ENCODE measurements at regions not wholly inside any gene's neighbourhood (a gene's known extent, or its start where the extent isn't known, plus 50 kb on each side); places are given as distances from the start of the nearest gene placed in this dataset.
"Not testable (repeated sequence)": the region's sequence is repeated elsewhere in the genome, so short reads cannot be mapped to it uniquely, and the experiment has no call there.

GRCh38 chr14:83153081-83153480 lies 1619.4 kb upstream of the SEL1L start:
- H3K27ac Mint-ChIP-seq = no peak overlapping the region

GRCh38 chr14:83162361-83162929 lies 1628.8 kb upstream of the SEL1L start:
- H3K4me1 Mint-ChIP-seq (ENCODE audit: low read depth) = no peaks in the 10 kb centered on the region
- H3K4me3 Mint-ChIP-seq = no peak overlapping the region
- peaks cover 9% of the 10 kb centered on the region for H3K9me3 Mint-ChIP-seq
- no peaks in the 10 kb centered on the region for H3K36me3 Mint-ChIP-seq (ENCODE audit: low read depth)
- H3K27me3 Mint-ChIP-seq = no peaks in the 10 kb centered on the region
- H3K27ac Mint-ChIP-seq = no peak overlapping the region

More at GRCh38 chr14:83153081-83153480, 1619.4 kb upstream of the SEL1L start:
- H3K4me1 Mint-ChIP-seq (ENCODE audit: low read depth) = no peaks in the 10 kb centered on the region
- no peaks in the 10 kb centered on the region for H3K36me3 Mint-ChIP-seq (ENCODE audit: low read depth)
- no peaks in the 10 kb centered on the region for H3K27me3 Mint-ChIP-seq
- peaks cover 12% of the 10 kb centered on the region for H3K9me3 Mint-ChIP-seq
- H3K4me3 Mint-ChIP-seq = no peak overlapping the region

GRCh38 chr14:83163016-83163415 lies 1629.4 kb upstream of the SEL1L start:
- Mint-ChIP-seq H3K36me3 (ENCODE audit: low read depth) (no peaks in the 10 kb centered on the region), H3K4me1 (ENCODE audit: low read depth) (no peaks in the 10 kb centered on the region), H3K4me3 (no peak overlapping the region), H3K27ac (no peak overlapping the region), H3K9me3 (peaks cover 12% of the 10 kb centered on the region), H3K27me3 (no peaks in the 10 kb centered on the region)

- no peak overlapping the region for H3K27ac Mint-ChIP-seq
- no peaks in the 10 kb centered on the region for H3K36me3 Mint-ChIP-seq (ENCODE audit: low read depth)
- no peaks in the 10 kb centered on the region for H3K27me3 Mint-ChIP-seq
- H3K4me3 Mint-ChIP-seq = no peak overlapping the region
- no peaks in the 10 kb centered on the region for H3K4me1 Mint-ChIP-seq (ENCODE audit: low read depth)
- peaks cover 13% of the 10 kb centered on the region for H3K9me3 Mint-ChIP-seq
Measured at GRCh38 chr14:83164016-83164415, 1630.4 kb upstream of the SEL1L start.

GRCh38 chr14:83164591-83164990 lies 1630.9 kb upstream of the SEL1L start:
- H3K4me3 Mint-ChIP-seq = no peak overlapping the region
- H3K36me3 Mint-ChIP-seq (ENCODE audit: low read depth) = no peaks in the 10 kb centered on the region
- H3K27ac Mint-ChIP-seq = no peak overlapping the region
- peaks cover 13% of the 10 kb centered on the region for H3K9me3 Mint-ChIP-seq
- H3K4me1 Mint-ChIP-seq (ENCODE audit: low read depth) = no peaks in the 10 kb centered on the region
- no peaks in the 10 kb centered on the region for H3K27me3 Mint-ChIP-seq

- peaks cover 16% of the 10 kb centered on the region for H3K9me3 Mint-ChIP-seq
- H3K36me3 Mint-ChIP-seq (ENCODE audit: low read depth) = no peaks in the 10 kb centered on the region
- no peaks in the 10 kb centered on the region for H3K27me3 Mint-ChIP-seq
- no peak overlapping the region for H3K27ac Mint-ChIP-seq
- no peaks in the 10 kb centered on the region for H3K4me1 Mint-ChIP-seq (ENCODE audit: low read depth)
- no peak overlapping the region for H3K4me3 Mint-ChIP-seq
Measured at GRCh38 chr14:83170165-83170564, 1636.5 kb upstream of the SEL1L start.

GRCh38 chr14:83171761-83172160 lies 1638.1 kb upstream of the SEL1L start:
- Mint-ChIP-seq H3K4me1 (ENCODE audit: low read depth) (no peaks in the 10 kb centered on the region), H3K4me3 (no peak overlapping the region), H3K27me3 (no peaks in the 10 kb centered on the region)

GRCh38 chr14:83172363-83172762 lies 1638.7 kb upstream of the SEL1L start:
- Mint-ChIP-seq H3K4me3 (no peak overlapping the region), H3K36me3 (ENCODE audit: low read depth) (no peaks in the 10 kb centered on the region), H3K4me1 (ENCODE audit: low read depth) (no peaks in the 10 kb centered on the region), H3K9me3 (peaks cover 19% of the 10 kb centered on the region), H3K27me3 (no peaks in the 10 kb centered on the region), H3K27ac (no peak overlapping the region)

More at GRCh38 chr14:83171761-83172160, 1638.1 kb upstream of the SEL1L start:
- no peaks in the 10 kb centered on the region for H3K36me3 Mint-ChIP-seq (ENCODE audit: low read depth)
- peaks cover 16% of the 10 kb centered on the region for H3K9me3 Mint-ChIP-seq
- no peak overlapping the region for H3K27ac Mint-ChIP-seq

- no peaks in the 10 kb centered on the region for H3K27me3 Mint-ChIP-seq
- H3K9me3 Mint-ChIP-seq = peaks cover 19% of the 10 kb centered on the region
- H3K36me3 Mint-ChIP-seq (ENCODE audit: low read depth) = no peaks in the 10 kb centered on the region
- no peaks in the 10 kb centered on the region for H3K4me1 Mint-ChIP-seq (ENCODE audit: low read depth)
- no peak overlapping the region for H3K4me3 Mint-ChIP-seq
- no peak overlapping the region for H3K27ac Mint-ChIP-seq
Measured at GRCh38 chr14:83173687-83174086, 1640.0 kb upstream of the SEL1L start.

GRCh38 chr14:83184531-83184930 lies 1650.9 kb upstream of the SEL1L start:
- H3K4me1 Mint-ChIP-seq (ENCODE audit: low read depth) = no peaks in the 10 kb centered on the region
- H3K36me3 Mint-ChIP-seq (ENCODE audit: low read depth) = no peaks in the 10 kb centered on the region
- H3K9me3 Mint-ChIP-seq = peaks cover 27% of the 10 kb centered on the region
- H3K27me3 Mint-ChIP-seq = no peaks in the 10 kb centered on the region
- no peak overlapping the region for H3K4me3 Mint-ChIP-seq
- H3K27ac Mint-ChIP-seq = no peak overlapping the region

GRCh38 chr14:83188311-83188710 lies 1654.7 kb upstream of the SEL1L start:
- not testable (repeated sequence) for H3K36me3 Mint-ChIP-seq (ENCODE audit: low read depth); H3K27ac Mint-ChIP-seq; H3K4me3 Mint-ChIP-seq; H3K27me3 Mint-ChIP-seq; H3K4me1 Mint-ChIP-seq (ENCODE audit: low read depth)
- peaks cover 27% of the 10 kb centered on the region for H3K9me3 Mint-ChIP-seq

GRCh38 chr14:83196236-83196635 lies 1662.6 kb upstream of the SEL1L start:
- H3K4me3 Mint-ChIP-seq = no peak overlapping the region
- H3K4me1 Mint-ChIP-seq (ENCODE audit: low read depth) = no peaks in the 10 kb centered on the region
- H3K27ac Mint-ChIP-seq = no peak overlapping the region
- peaks cover 16% of the 10 kb centered on the region for H3K9me3 Mint-ChIP-seq
- no peaks in the 10 kb centered on the region for H3K36me3 Mint-ChIP-seq (ENCODE audit: low read depth)
- no peaks in the 10 kb centered on the region for H3K27me3 Mint-ChIP-seq

- H3K36me3 Mint-ChIP-seq (ENCODE audit: low read depth) = no peaks in the 10 kb centered on the region
- H3K9me3 Mint-ChIP-seq = peaks cover 10% of the 10 kb centered on the region
- no peaks in the 10 kb centered on the region for H3K27me3 Mint-ChIP-seq
- no peaks in the 10 kb centered on the region for H3K4me1 Mint-ChIP-seq (ENCODE audit: low read depth)
- no peak overlapping the region for H3K27ac Mint-ChIP-seq
- H3K4me3 Mint-ChIP-seq = no peak overlapping the region
Measured at GRCh38 chr14:83197271-83197670, 1663.6 kb upstream of the SEL1L start.

GRCh38 chr14:83207550-83207949 lies 1673.9 kb upstream of the SEL1L start:
- H3K9me3 Mint-ChIP-seq = peaks cover 8% of the 10 kb centered on the region
- H3K27me3 Mint-ChIP-seq = no peaks in the 10 kb centered on the region
- H3K27ac Mint-ChIP-seq = no peak overlapping the region
- no peaks in the 10 kb centered on the region for H3K4me1 Mint-ChIP-seq (ENCODE audit: low read depth)
- H3K36me3 Mint-ChIP-seq (ENCODE audit: low read depth) = no peaks in the 10 kb centered on the region
- no peak overlapping the region for H3K4me3 Mint-ChIP-seq

- H3K4me1 Mint-ChIP-seq (ENCODE audit: low read depth) = no peaks in the 10 kb centered on the region
- no peak overlapping the region for H3K4me3 Mint-ChIP-seq
- H3K9me3 Mint-ChIP-seq = peaks cover 8% of the 10 kb centered on the region
- H3K27ac Mint-ChIP-seq = no peak overlapping the region
- H3K27me3 Mint-ChIP-seq = no peaks in the 10 kb centered on the region
- H3K36me3 Mint-ChIP-seq (ENCODE audit: low read depth) = no peaks in the 10 kb centered on the region
Measured at GRCh38 chr14:83208341-83208740, 1674.7 kb upstream of the SEL1L start.

GRCh38 chr14:83217492-83217891 lies 1683.8 kb upstream of the SEL1L start:
- H3K4me1 Mint-ChIP-seq (ENCODE audit: low read depth) = no peaks in the 10 kb centered on the region

More at GRCh38 chr14:83217492-83217891, 1683.8 kb upstream of the SEL1L start:
- Mint-ChIP-seq H3K9me3 (peaks cover 25% of the 10 kb centered on the region), H3K36me3 (ENCODE audit: low read depth) (no peaks in the 10 kb centered on the region), H3K27ac (no peak overlapping the region), H3K4me3 (no peak overlapping the region), H3K27me3 (no peaks in the 10 kb centered on the region)

Data from stimulated activated naive CD8-positive, alpha-beta T cell treated with anti-CD3 and anti-CD28 coated beads, Interleukin-15, Interleukin-2, amounts not matched to agents 100 ng/mL and 50 ng/mL, for 24 hours (primary cell).